Effector memory CD8-positive, alpha-beta T cell (primary cell): ENCODE measurements at regions not wholly inside any gene's neighbourhood (a gene's known extent, or its start where the extent isn't known, plus 50 kb on each side); places are given as distances from the start of the nearest gene placed in this dataset.

ENCODE experiments used
- ATAC-seq: fragments of 150-1000 bp; cut with Tn5 transposase; replicated peaks from 2 replicates; pipeline ENCODE4 v1.10.0; 2021; ENCODE audit warnings: mild to moderate bottlenecking, moderate library complexity
- DNase-seq, 3 experiments: peaks; one replicate each; pipeline ENCODE4 v3.0.0; 2021
- H3K27ac Mint-ChIP-seq, 2 donors: one replicate each; pipeline ENCODE4 v1.8.0; 2022; ENCODE audit warnings: mild to moderate bottlenecking in 2 of 2, mixed read lengths in 2 of 2, moderate library complexity in 2 of 2
- H3K27me3 Mint-ChIP-seq, 2 donors: one replicate each; pipeline ENCODE4 v1.8.0; 2022; ENCODE audit warnings: mixed read lengths in 2 of 2
- H3K36me3 Mint-ChIP-seq: one replicate; pipeline ENCODE4 v1.8.0; 2022; ENCODE audit warnings: mild to moderate bottlenecking, moderate library complexity, mixed read lengths; ENCODE audit not compliant: insufficient read depth
- H3K4me1 Mint-ChIP-seq, 2 donors: one replicate each; pipeline ENCODE4 v1.8.0; 2022; ENCODE audit warnings: low read depth in 2 of 2, mixed read lengths in 2 of 2
- H3K4me3 Mint-ChIP-seq, 2 donors: one replicate each; pipeline ENCODE4 v1.8.0; 2022; ENCODE audit warnings: mild to moderate bottlenecking in 2 of 2, mixed read lengths in 2 of 2, moderate library complexity in 2 of 2
- H3K9me3 Mint-ChIP-seq, 2 donors: one replicate each; pipeline ENCODE4 v1.8.0; 2022; ENCODE audit warnings: mixed read lengths in 2 of 2

GRCh38 chr2:235333076-235333475, 160.8 kb upstream of the AGAP1 start:
- H3K27ac Mint-ChIP-seq = no peak overlapping the region
- ATAC-seq (no peak), DNase-seq (no peak)
- H3K4me1 Mint-ChIP-seq = no peaks in the 10 kb centered on the region
- peaks cover 3 to 9% of the 10 kb centered on the region in 2 donors for H3K9me3 Mint-ChIP-seq
- no peak overlapping the region for H3K4me3 Mint-ChIP-seq
- H3K36me3 Mint-ChIP-seq = no peaks in the 10 kb centered on the region
- H3K27me3 Mint-ChIP-seq = peaks cover 52 to 82% of the 10 kb centered on the region in 2 donors

GRCh38 chr2:235334179-235334578, 159.7 kb upstream of the AGAP1 start:
- Mint-ChIP-seq H3K9me3 (peaks cover 3 to 16% of the 10 kb centered on the region in 2 donors), H3K4me3 (no peak overlapping the region), H3K36me3 (no peaks in the 10 kb centered on the region), H3K27ac (no peak overlapping the region), H3K27me3 (peaks cover 46 to 81% of the 10 kb centered on the region in 2 donors), H3K4me1 (no peaks in the 10 kb centered on the region)
- ATAC-seq (no peak), DNase-seq (no peak)

- ATAC-seq = no peak
- Mint-ChIP-seq H3K9me3 (peaks cover 0 to 4% of the 10 kb centered on the region in 2 donors), H3K4me3 (no peak overlapping the region), H3K27ac (no peak overlapping the region), H3K4me1 (no peaks in the 10 kb centered on the region), H3K27me3 (peaks cover 12 to 17% of the 10 kb centered on the region in 2 donors), H3K36me3 (no peaks in the 10 kb centered on the region)
- no peak for DNase-seq
Observed at GRCh38 chr2:235343156-235343774, 150.6 kb upstream of the AGAP1 start.

GRCh38 chr2:235343869-235344268, 150.0 kb upstream of the AGAP1 start:
- Mint-ChIP-seq H3K4me3 (no peak overlapping the region), H3K27me3 (peaks cover 12 to 13% of the 10 kb centered on the region in 2 donors), H3K4me1 (no peaks in the 10 kb centered on the region), H3K9me3 (no peaks in the 10 kb centered on the region), H3K36me3 (no peaks in the 10 kb centered on the region), H3K27ac (no peak overlapping the region)
- DNase-seq = no peak
- no peak for ATAC-seq

- ATAC-seq (no peak), DNase-seq (no peak)
- Mint-ChIP-seq H3K4me1 (no peaks in the 10 kb centered on the region), H3K4me3 (no peak overlapping the region), H3K36me3 (no peaks in the 10 kb centered on the region), H3K27me3 (peaks cover 29 to 31% of the 10 kb centered on the region in 2 donors), H3K27ac (no peak overlapping the region), H3K9me3 (no peaks in the 10 kb centered on the region)
Observed at GRCh38 chr2:235345745-235346144, 148.1 kb upstream of the AGAP1 start.

- ATAC-seq = no peak
- H3K9me3 Mint-ChIP-seq = no peaks in the 10 kb centered on the region
- peaks cover 42 to 50% of the 10 kb centered on the region in 2 donors for H3K27me3 Mint-ChIP-seq
- H3K27ac Mint-ChIP-seq = no peak overlapping the region
- DNase-seq = no peak
- H3K4me1 Mint-ChIP-seq = no peaks in the 10 kb centered on the region
- H3K36me3 Mint-ChIP-seq = no peaks in the 10 kb centered on the region
- H3K4me3 Mint-ChIP-seq = no peak overlapping the region
Observed at GRCh38 chr2:235347691-235348090, 146.2 kb upstream of the AGAP1 start.

- Mint-ChIP-seq H3K9me3 (no peaks in the 10 kb centered on the region), H3K36me3 (no peaks in the 10 kb centered on the region)
Observed at GRCh38 chr2:235348329-235348728, 145.5 kb upstream of the AGAP1 start.

GRCh38 chr2:235350234-235350633, 143.6 kb upstream of the AGAP1 start:
- H3K27ac Mint-ChIP-seq = no peak overlapping the region
- ATAC-seq = no peak

More at GRCh38 chr2:235348329-235348728, 145.5 kb upstream of the AGAP1 start:
- H3K27ac Mint-ChIP-seq = no peak overlapping the region
- H3K4me3 Mint-ChIP-seq = no peak overlapping the region
- ATAC-seq (no peak), DNase-seq (no peak)
- H3K27me3 Mint-ChIP-seq = peaks cover 46 to 57% of the 10 kb centered on the region in 2 donors
- no peaks in the 10 kb centered on the region for H3K4me1 Mint-ChIP-seq

GRCh38 chr2:235352541-235352940, 141.3 kb upstream of the AGAP1 start:
- H3K27me3 Mint-ChIP-seq = peaks cover 39 to 58% of the 10 kb centered on the region in 2 donors
- no peaks in the 10 kb centered on the region for H3K36me3 Mint-ChIP-seq
- H3K4me3 Mint-ChIP-seq = no peak overlapping the region
- DNase-seq (no peak), ATAC-seq (no peak)
- H3K9me3 Mint-ChIP-seq = no peaks in the 10 kb centered on the region
- no peak overlapping the region for H3K27ac Mint-ChIP-seq
- no peaks in the 10 kb centered on the region for H3K4me1 Mint-ChIP-seq

More at GRCh38 chr2:235350234-235350633, 143.6 kb upstream of the AGAP1 start:
- Mint-ChIP-seq H3K36me3 (no peaks in the 10 kb centered on the region), H3K27me3 (peaks cover 46 to 66% of the 10 kb centered on the region in 2 donors), H3K9me3 (no peaks in the 10 kb centered on the region), H3K4me3 (no peak overlapping the region), H3K4me1 (no peaks in the 10 kb centered on the region)
- no peak for DNase-seq

- no peaks in the 10 kb centered on the region for H3K9me3 Mint-ChIP-seq
- no peak overlapping the region for H3K27ac Mint-ChIP-seq
- DNase-seq = no peak
- no peaks in the 10 kb centered on the region for H3K4me1 Mint-ChIP-seq
- no peaks in the 10 kb centered on the region for H3K36me3 Mint-ChIP-seq
- no peak overlapping the region for H3K4me3 Mint-ChIP-seq
- H3K27me3 Mint-ChIP-seq = peaks cover 35 to 48% of the 10 kb centered on the region in 2 donors
- no peak for ATAC-seq
Observed at GRCh38 chr2:235357881-235358280, 136.0 kb upstream of the AGAP1 start.

- no peaks in the 10 kb centered on the region for H3K36me3 Mint-ChIP-seq
- no peaks in the 10 kb centered on the region for H3K4me1 Mint-ChIP-seq
- peaks cover 42 to 48% of the 10 kb centered on the region in 2 donors for H3K27me3 Mint-ChIP-seq
- no peak overlapping the region for H3K4me3 Mint-ChIP-seq
- H3K9me3 Mint-ChIP-seq = no peaks in the 10 kb centered on the region
- H3K27ac Mint-ChIP-seq = no peak overlapping the region
- DNase-seq (no peak), ATAC-seq (no peak)
Observed at GRCh38 chr2:235358981-235359471, 134.8 kb upstream of the AGAP1 start.

GRCh38 chr2:235360446-235360845, 133.4 kb upstream of the AGAP1 start:
- Mint-ChIP-seq H3K27ac (no peak overlapping the region), H3K36me3 (no peaks in the 10 kb centered on the region), H3K27me3 (peaks cover 42 to 46% of the 10 kb centered on the region in 2 donors), H3K9me3 (no peaks in the 10 kb centered on the region), H3K4me1 (no peaks in the 10 kb centered on the region), H3K4me3 (no peak overlapping the region)
- ATAC-seq (no peak), DNase-seq (no peak)

- no peak for DNase-seq
- no peak for ATAC-seq
- no peaks in the 10 kb centered on the region for H3K9me3 Mint-ChIP-seq
- peaks cover 35 to 42% of the 10 kb centered on the region in 2 donors for H3K27me3 Mint-ChIP-seq
- no peak overlapping the region for H3K4me3 Mint-ChIP-seq
- H3K27ac Mint-ChIP-seq = no peak overlapping the region
- no peaks in the 10 kb centered on the region for H3K4me1 Mint-ChIP-seq
- H3K36me3 Mint-ChIP-seq = no peaks in the 10 kb centered on the region
Observed at GRCh38 chr2:235365743-235366142, 128.1 kb upstream of the AGAP1 start.

- no peak overlapping the region for H3K4me3 Mint-ChIP-seq
- no peaks in the 10 kb centered on the region for H3K36me3 Mint-ChIP-seq
- ATAC-seq = no peak
- DNase-seq = no peak
- peaks cover 35 to 49% of the 10 kb centered on the region in 2 donors for H3K27me3 Mint-ChIP-seq
- H3K4me1 Mint-ChIP-seq = peaks cover 0 to 3% of the 10 kb centered on the region in 2 donors
- H3K27ac Mint-ChIP-seq = no peak overlapping the region
- H3K9me3 Mint-ChIP-seq = no peaks in the 10 kb centered on the region
Observed at GRCh38 chr2:235366390-235366789, 127.5 kb upstream of the AGAP1 start.
